ENCODE measurements at regions not wholly inside any gene's neighbourhood (a gene's known extent, or its start where the extent isn't known, plus 50 kb on each side); places are given as distances from the start of the nearest gene placed in this dataset.

- no peak for DNase-seq
Observed at GRCh38 chr16:87244636-87245197, 72.5 kb downstream of the C16orf95 start.

- DNase-seq: no peak
Observed at GRCh38 chr16:87245511-87245910, 71.7 kb downstream of the C16orf95 start.

- no peak for DNase-seq
Observed at GRCh38 chr16:87246269-87247065, 70.7 kb downstream of the C16orf95 start.

- DNase-seq: no peak
Observed at GRCh38 chr16:87248714-87249113, 68.5 kb downstream of the C16orf95 start.

GRCh38 chr16:87249425-87249824 is 67.8 kb downstream of the C16orf95 start:
- no peak for DNase-seq

- no peak for DNase-seq
Observed at GRCh38 chr16:87250431-87250960, 66.7 kb downstream of the C16orf95 start.

- no peak for DNase-seq
Observed at GRCh38 chr16:87252269-87252970, 64.8 kb downstream of the C16orf95 start.
